HepG2 (cell line): ENCODE measurements at regions not wholly inside any gene's neighbourhood (a gene's known extent, or its start where the extent isn't known, plus 50 kb on each side); places are given as distances from the start of the nearest gene placed in this dataset.

Source experiments
- ATAC-seq: fragments of 200-7000 bp; cut with Tn5 transposase; 3 replicates; pipeline ENCODE4 v1.9.1; 2020; ENCODE audit warnings: mild to moderate bottlenecking, moderate library complexity
- BruUV-seq: library from RNA; stranded (reverse); fragments of 400-500 nt; replicated peaks from 2 replicates; lab custom pipeline; 2021; lab: Mats Ljungman, UMichigan
- CTCF ChIA-PET: fragments of 300-600 bp; formaldehyde crosslinking; extraction: SDS; loops from one replicate; lab custom pipeline; 2021; ENCODE audit warnings: low total read pairs, inconsistent platforms, low intra/inter-chr PET ratio; lab: Yijun Ruan, JAX
- POLR2A ChIA-PET: fragments of 350-600 bp; sonication (Branson Sonifier 250); formaldehyde crosslinking; loops from one replicate; lab custom pipeline; 2020; ENCODE audit warnings: antibody characterized with exemption, inconsistent platforms; lab: Yijun Ruan, JAX
- DNase-seq: peaks from one replicate; pipeline ENCODE4 v3.0.0-alpha.2; 2015; ENCODE audit warnings: low spot score
- FAIRE-seq: peaks from 3 replicates; lab custom pipeline; 2011; peaks lifted over from hg19 to GRCh38; lab: Jason Lieb, UNC
- H2AFZ ChIP-seq: one replicate; pipeline ENCODE4 v1.6.1; 2011; ENCODE audit warnings: low read length, inconsistent platforms
- H3K27ac ChIP-seq: fragments of 300-600 bp; 3 replicates; pipeline ENCODE4 v1.8.0; 2011; ENCODE audit warnings: mixed run types, mild to moderate bottlenecking, mixed read lengths, low read length, inconsistent platforms; ENCODE audit not compliant: insufficient read depth; ENCODE audit errors: extremely low read length
- H3K27me3 ChIP-seq, 2 experiments: fragments of 200-600 bp in 1 of 2; 2 replicates in 1 of 2; 3 replicates in 1 of 2; pipeline versions ENCODE4 v1.6.0 to v1.8.0; 2011; ENCODE audit warnings: low read length in 2 of 2, mild to moderate bottlenecking in 2 of 2, moderate library complexity in 2 of 2, inconsistent platforms in 1 of 2; ENCODE audit not compliant: insufficient read depth in 2 of 2, control insufficient read depth in 1 of 2
- H3K36me3 ChIP-seq, 2 experiments: fragments of 200-600 bp in 1 of 2; replicated peaks in 1 of 2; 2 replicates in 1 of 2; 3 replicates in 1 of 2; pipeline versions ENCODE4 v1.5.1 to v1.8.0; 2011; ENCODE audit warnings: low read length in 2 of 2, inconsistent platforms in 1 of 2; ENCODE audit not compliant: insufficient read depth in 2 of 2, control insufficient read depth in 1 of 2
- H3K4me1 ChIP-seq: 2 replicates; pipeline ENCODE4 v1.5.1; 2012; ENCODE audit warnings: low read length, inconsistent platforms; ENCODE audit not compliant: insufficient read depth
- H3K4me2 ChIP-seq: 2 replicates; pipeline ENCODE4 v1.6.0; 2011; ENCODE audit warnings: low read depth, low read length, inconsistent platforms
- H3K4me3 ChIP-seq, 3 experiments: fragments of 200-600 bp in 1 of 3; sonication (generic), shearing (Covaris generic) in 1 of 3; replicated peaks in 1 of 3; 2 replicates each; pipeline ENCODE4 v1.5.1; 2011 to 2016; ENCODE audit warnings: low read length in 3 of 3, inconsistent platforms in 2 of 3, low read depth in 2 of 3, mild to moderate bottlenecking in 2 of 3, control low read depth in 1 of 3, mixed read lengths in 1 of 3; ENCODE audit not compliant: insufficient read depth in 1 of 3
- H3K79me2 ChIP-seq: one replicate; pipeline ENCODE4 v1.6.1; 2011; ENCODE audit warnings: low read length, inconsistent platforms; ENCODE audit not compliant: insufficient read depth
- H3K9ac ChIP-seq: 2 replicates; pipeline ENCODE4 v1.6.0; 2011; ENCODE audit warnings: mild to moderate bottlenecking, low read depth, low read length, inconsistent platforms; ENCODE audit not compliant: insufficient read depth
- H3K9me3 ChIP-seq: 2 replicates; pipeline ENCODE4 v1.5.1; 2012; ENCODE audit warnings: mild to moderate bottlenecking, low read length
- H4K20me1 ChIP-seq: 2 replicates; pipeline ENCODE4 v1.6.0; 2011; ENCODE audit warnings: inconsistent platforms, mild to moderate bottlenecking, low read length, moderate library complexity; ENCODE audit not compliant: insufficient read depth
- EHMT2 ChIP-seq: fragments of 200-600 bp; sonication (generic); IDR thresholded peaks from 2 replicates; pipeline ENCODE4 v1.7.0; 2017; ENCODE audit warnings: antibody characterized with exemption, low read depth, low read length, borderline replicate concordance
- ELF3 ChIP-seq: IDR thresholded peaks from 2 replicates; pipeline ENCODE4 v1.6.1; 2016; ENCODE audit warnings: missing genetic modification reagents, missing compliant biosample characterization
- WGBS: methylation state at CpG from one replicate; pipeline ENCODE4 v1.1.6; 2017; ENCODE audit warnings: low lambda C conversion rate; 5-methylcytosine and 5-hydroxymethylcytosine counted together
- in situ Hi-C: cut with HindIII; loops from 2 replicates; pipeline ENCODE4 v1.10.0; 2017; ENCODE audit warnings: low pct_unique_long_range_greater_than_20kb; ENCODE audit not compliant: extremely low pct_ligation_motif_present
- intact Hi-C: fragments of 100-400 bp; cut with micrococcal nuclease; formaldehyde crosslinking; loops from one replicate; pipeline ENCODE4 v1.10.0; 2022; ENCODE audit not compliant: unreplicated experiment
- TF ChIP-seq, protein P1 (sequence below): sonication (generic); formaldehyde crosslinking; IDR thresholded peaks from 2 replicates; pipeline ENCODE4 v1.5.0; 2020; ENCODE audit warnings: mild to moderate bottlenecking, missing genetic modification reagents, borderline replicate concordance
- TF ChIP-seq, protein P2 (sequence below): sonication (generic); formaldehyde crosslinking; IDR thresholded peaks from 2 replicates; pipeline ENCODE4 v1.4.0; 2020; ENCODE audit warnings: mild to moderate bottlenecking, low read depth, missing genetic modification reagents

DNA sequence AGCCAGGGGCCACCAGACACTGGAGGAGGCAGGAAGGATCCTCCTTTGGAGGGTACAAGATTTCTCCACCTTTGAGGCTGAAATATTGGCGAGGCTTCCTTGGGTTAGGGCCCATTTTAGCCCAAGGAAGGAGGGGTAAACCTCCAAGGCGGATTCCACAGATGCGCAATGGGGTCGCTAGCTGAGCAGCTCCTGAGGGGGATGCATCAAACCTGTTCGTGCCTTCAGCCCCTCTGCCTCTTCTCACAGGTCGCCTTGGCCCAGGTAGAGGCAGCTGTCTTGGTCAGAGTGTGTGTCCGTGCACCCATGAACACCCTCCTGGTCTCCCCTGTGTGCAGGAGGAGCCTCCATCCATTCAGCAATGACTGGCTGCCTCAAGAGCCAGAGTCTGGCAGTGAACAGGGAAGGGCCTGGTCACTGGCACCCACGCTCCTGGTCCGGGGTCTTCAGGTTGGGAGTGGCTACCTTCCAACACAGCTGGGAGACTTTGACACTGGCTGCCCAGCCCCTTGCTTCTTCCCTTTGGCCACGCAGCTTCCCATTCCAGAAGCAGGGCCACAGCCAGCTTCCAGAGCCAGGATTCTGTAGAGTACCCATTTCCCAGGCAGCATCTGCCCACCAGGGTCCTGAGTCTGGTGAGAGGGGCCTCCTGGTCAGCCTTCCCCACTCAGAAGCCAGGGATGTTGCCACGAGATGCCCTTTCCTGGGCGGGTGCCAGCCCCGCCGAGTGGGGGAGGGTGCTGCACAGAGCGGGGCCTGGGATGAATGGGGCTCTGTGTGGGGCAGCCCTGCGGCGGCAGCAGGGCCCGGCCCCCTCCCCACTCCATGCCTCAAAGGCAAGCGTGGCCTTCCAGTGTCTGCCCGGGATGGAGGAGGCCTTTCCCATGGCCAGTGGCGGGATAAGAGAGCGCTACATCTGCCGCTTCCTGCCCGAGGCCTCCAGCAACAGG lies 95.8 kb upstream of the GPC1 start:
- TF ChIP-seq EHMT2 (no peak), ELF3 (CRISPR knock-in tag) (no peak)
- TF ChIP-seq, protein P1, sequence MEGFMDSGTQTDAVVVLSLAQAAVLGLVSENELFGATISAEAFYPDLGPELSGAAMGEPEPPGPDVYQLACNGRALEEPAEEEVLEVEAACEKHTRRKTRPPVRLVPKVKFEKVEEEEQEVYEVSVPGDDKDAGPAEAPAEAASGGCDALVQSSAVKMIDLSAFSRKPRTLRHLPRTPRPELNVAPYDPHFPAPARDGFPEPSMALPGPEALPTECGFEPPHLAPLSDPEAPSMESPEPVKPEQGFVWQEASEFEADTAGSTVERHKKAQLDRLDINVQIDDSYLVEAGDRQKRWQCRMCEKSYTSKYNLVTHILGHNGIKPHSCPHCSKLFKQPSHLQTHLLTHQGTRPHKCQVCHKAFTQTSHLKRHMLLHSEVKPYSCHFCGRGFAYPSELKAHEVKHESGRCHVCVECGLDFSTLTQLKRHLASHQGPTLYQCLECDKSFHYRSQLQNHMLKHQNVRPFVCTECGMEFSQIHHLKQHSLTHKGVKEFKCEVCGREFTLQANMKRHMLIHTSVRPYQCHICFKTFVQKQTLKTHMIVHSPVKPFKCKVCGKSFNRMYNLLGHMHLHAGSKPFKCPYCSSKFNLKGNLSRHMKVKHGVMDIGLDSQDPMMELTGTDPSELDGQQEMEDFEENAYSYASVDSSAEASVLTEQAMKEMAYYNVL (CRISPR knock-in tag), result no peak
- TF ChIP-seq, protein P2, sequence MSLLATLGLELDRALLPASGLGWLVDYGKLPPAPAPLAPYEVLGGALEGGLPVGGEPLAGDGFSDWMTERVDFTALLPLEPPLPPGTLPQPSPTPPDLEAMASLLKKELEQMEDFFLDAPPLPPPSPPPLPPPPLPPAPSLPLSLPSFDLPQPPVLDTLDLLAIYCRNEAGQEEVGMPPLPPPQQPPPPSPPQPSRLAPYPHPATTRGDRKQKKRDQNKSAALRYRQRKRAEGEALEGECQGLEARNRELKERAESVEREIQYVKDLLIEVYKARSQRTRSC (CRISPR knock-in tag), result no peak
- no peaks in the 10 kb centered on the region for H3K36me3 ChIP-seq
- H3K4me3 ChIP-seq, result no peak overlapping the region
- H3K4me1 ChIP-seq, result no peaks in the 10 kb centered on the region
- no TSS peak for BruUV-seq
- H3K27me3 ChIP-seq, result peaks cover 10 to 69% of the 10 kb centered on the region in 2 experiments; a peak in 4 of 5 replicates
- no peak overlapping the region for H2AFZ ChIP-seq
- H3K9me3 ChIP-seq, result peaks cover 2% of the 10 kb centered on the region; the same call in 1 of the 2 replicates
- in situ Hi-C loops (no loop called here), intact Hi-C loops (loop anchor here (10.0 kb wide), 1 partner anchor 105 kb away; no protein-coding TSS in a partner anchor)
- FAIRE-seq (no peak), DNase-seq (no peak), ATAC-seq (peak; percentile 48; the same call in 2 of the 3 replicates)
- no peaks in the 10 kb centered on the region for H4K20me1 ChIP-seq
- H3K27ac ChIP-seq, result no peak overlapping the region
- no peaks in the 10 kb centered on the region for H3K79me2 ChIP-seq
- 25% methylated on average over 13 of the region's 24 CpGs for WGBS
- ChIA-PET POLR2A (no interaction called here), CTCF (no interaction called here)
- H3K4me2 ChIP-seq, result no peak overlapping the region
- no peak overlapping the region for H3K9ac ChIP-seq
